Activated CD8-positive, alpha-beta T cell treated with anti-CD3 and anti-CD28 coated beads for 36 hours (primary cell): ENCODE measurements at regions not wholly inside any gene's neighbourhood (a gene's known extent, or its start where the extent isn't known, plus 50 kb on each side); places are given as distances from the start of the nearest gene placed in this dataset.

Experiments used
- ATAC-seq: fragments of 200-7000 bp; cut with Tn5 transposase; one replicate; pipeline ENCODE4 v1.10.0; 2021; ENCODE audit warnings: mild to moderate bottlenecking, moderate library complexity
- CTCF ChIA-PET: fragments of 350-600 bp; sonication (Branson Sonifier 250); formaldehyde crosslinking; loops from one replicate; lab custom pipeline; 2021; ENCODE audit warnings: antibody characterized with exemption; lab: Charles Lee
- POLR2A ChIA-PET: fragments of 350-600 bp; sonication (Branson Sonifier 250); formaldehyde crosslinking; loops from one replicate; lab custom pipeline; 2021; ENCODE audit warnings: antibody characterized with exemption; lab: Charles Lee
- DNase-seq: peaks from one replicate; pipeline ENCODE4 v3.0.0-alpha.2; 2020
- H3K27ac Mint-ChIP-seq: one replicate; pipeline ENCODE4 v1.8.0; 2021; ENCODE audit warnings: mild to moderate bottlenecking, mixed read lengths
- H3K27me3 Mint-ChIP-seq: one replicate; pipeline ENCODE4 v1.8.0; 2021; ENCODE audit warnings: mixed read lengths
- H3K36me3 Mint-ChIP-seq: one replicate; pipeline ENCODE4 v1.8.0; 2021; ENCODE audit warnings: low read depth, mixed read lengths
- H3K4me1 Mint-ChIP-seq: one replicate; pipeline ENCODE4 v1.8.0; 2021; ENCODE audit warnings: low read depth, mixed read lengths
- H3K4me3 Mint-ChIP-seq: one replicate; pipeline ENCODE4 v1.8.0; 2021; ENCODE audit warnings: mild to moderate bottlenecking, moderate library complexity, mixed read lengths
- H3K9me3 Mint-ChIP-seq: one replicate; pipeline ENCODE4 v1.8.0; 2021; ENCODE audit warnings: mixed read lengths
- CTCF ChIP-seq: fragments of 200-600 bp; IDR thresholded peaks from one replicate; pipeline ENCODE4 v1.8.0; 2022; ENCODE audit warnings: antibody characterized with exemption, mild to moderate bottlenecking
- intact Hi-C: fragments of 100-400 bp; cut with micrococcal nuclease; formaldehyde crosslinking; loops from one replicate; pipeline ENCODE4 v1.10.0; 2022

- H3K4me1 Mint-ChIP-seq, result no peaks in the 10 kb centered on the region
- no peak overlapping the region for H3K27ac Mint-ChIP-seq
- ChIA-PET CTCF (no interaction called here), POLR2A (no interaction called here)
- TF ChIP-seq CTCF, result no peak
- no peaks in the 10 kb centered on the region for H3K9me3 Mint-ChIP-seq
- no peak overlapping the region for H3K4me3 Mint-ChIP-seq
- H3K36me3 Mint-ChIP-seq, result no peaks in the 10 kb centered on the region
- intact Hi-C loops, result no loop called here
- no peak for DNase-seq
- no peak for ATAC-seq
- H3K27me3 Mint-ChIP-seq, result no peaks in the 10 kb centered on the region
Measured at GRCh38 chr3:117528688-117529087, 819.1 kb downstream of the TUSC7 start.

DNA sequence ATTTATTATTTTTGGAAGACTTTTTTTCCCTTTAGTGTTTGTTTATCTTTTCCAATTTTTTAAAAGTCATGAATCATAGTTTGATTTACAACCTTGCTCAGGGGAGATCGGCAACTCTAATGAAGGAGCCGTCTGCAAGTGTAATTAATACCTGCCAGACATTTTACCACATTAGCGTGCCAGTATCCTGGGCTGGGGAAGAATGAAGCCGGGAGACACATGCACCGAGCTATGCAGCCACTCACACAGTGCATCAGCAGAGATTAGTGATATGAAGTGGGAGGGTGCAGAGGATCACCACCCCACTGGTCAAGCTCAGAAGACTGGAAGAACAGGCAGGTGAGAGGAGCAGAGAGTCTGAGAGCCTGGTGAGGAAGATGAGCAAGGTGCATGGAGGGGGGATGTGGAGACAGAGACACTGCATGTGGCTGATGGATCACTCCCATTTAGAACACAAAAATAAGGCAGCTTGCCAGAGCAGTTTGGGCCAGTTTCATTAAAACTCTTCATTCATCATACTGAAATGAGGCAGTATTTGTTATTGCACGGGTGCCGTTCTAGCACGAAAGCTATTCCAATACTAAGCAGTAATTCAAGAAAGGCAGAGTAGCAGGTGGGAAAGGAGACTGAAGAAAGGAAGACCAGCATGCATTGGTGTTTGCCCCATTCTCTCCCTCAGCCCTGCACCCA, 821.6 kb downstream of the TUSC7 start:
- no peak for ATAC-seq
- intact Hi-C loops, result no loop called here
- no peaks in the 10 kb centered on the region for H3K27me3 Mint-ChIP-seq

DNA sequence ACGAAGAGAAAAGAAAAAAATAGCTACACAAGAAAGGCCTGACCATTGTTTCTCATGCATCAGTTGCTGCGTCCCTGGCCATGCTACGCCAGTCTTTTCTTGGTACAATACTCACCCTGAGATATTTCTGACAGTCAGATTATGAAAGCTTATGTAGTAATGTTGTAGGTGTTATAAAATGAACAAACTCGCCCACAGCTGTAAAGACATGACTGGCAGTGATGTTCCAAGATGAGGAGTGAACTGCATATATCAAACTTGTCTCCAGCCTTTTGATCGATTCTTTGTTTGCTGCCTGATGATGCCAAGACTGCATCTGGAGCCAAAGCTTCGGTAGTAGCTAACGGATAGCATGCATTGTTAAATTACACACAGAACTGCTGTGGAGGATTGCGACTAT, 822.7 kb downstream of the TUSC7 start:
- H3K27me3 Mint-ChIP-seq, result no peaks in the 10 kb centered on the region
- ATAC-seq (no peak), DNase-seq (no peak)
- no peaks in the 10 kb centered on the region for H3K4me1 Mint-ChIP-seq
- CTCF ChIA-PET, result no interaction called here
- no peaks in the 10 kb centered on the region for H3K36me3 Mint-ChIP-seq
- H3K9me3 Mint-ChIP-seq, result peaks cover 2% of the 10 kb centered on the region
- H3K27ac Mint-ChIP-seq, result no peak overlapping the region
- H3K4me3 Mint-ChIP-seq, result no peak overlapping the region
- intact Hi-C loops, result no loop called here
- no peak for TF ChIP-seq CTCF
- POLR2A ChIA-PET, result no interaction called here

More for the DNA sequence above, 821.6 kb downstream of the TUSC7 start:
- no peaks in the 10 kb centered on the region for H3K9me3 Mint-ChIP-seq
- H3K4me3 Mint-ChIP-seq, result no peak overlapping the region
- no peak overlapping the region for H3K27ac Mint-ChIP-seq
- no peak for DNase-seq
- ChIA-PET POLR2A (no interaction called here), CTCF (no interaction called here)
- H3K4me1 Mint-ChIP-seq, result no peaks in the 10 kb centered on the region
- TF ChIP-seq CTCF, result no peak
- H3K36me3 Mint-ChIP-seq, result no peaks in the 10 kb centered on the region

DNA sequence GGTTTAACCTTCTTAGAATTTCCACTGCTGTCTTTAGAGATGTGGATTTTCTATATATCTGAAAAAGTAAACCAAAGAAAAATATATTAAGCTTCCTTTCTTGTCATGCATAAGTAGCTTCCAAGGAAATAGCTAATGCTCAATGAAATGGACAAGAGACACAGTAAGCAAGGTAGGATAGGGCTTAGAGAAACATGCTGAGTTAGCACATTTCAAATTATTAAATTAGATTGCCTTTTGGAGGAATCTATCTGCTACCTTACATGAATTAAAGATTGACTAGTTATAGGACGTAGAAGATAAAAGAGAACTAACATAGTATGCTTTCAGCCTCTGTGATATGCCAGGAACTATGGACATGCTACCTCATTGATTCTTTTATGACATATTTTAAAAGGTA, 824.6 kb downstream of the TUSC7 start:
- no peak for DNase-seq
- Mint-ChIP-seq H3K36me3 (no peaks in the 10 kb centered on the region), H3K9me3 (peaks cover 2% of the 10 kb centered on the region), H3K4me3 (no peak overlapping the region), H3K27ac (no peak overlapping the region), H3K27me3 (no peaks in the 10 kb centered on the region), H3K4me1 (no peaks in the 10 kb centered on the region)
- ATAC-seq, result no peak
- no peak for TF ChIP-seq CTCF
- ChIA-PET CTCF (no interaction called here), POLR2A (no interaction called here)
- intact Hi-C loops, result no loop called here

DNA sequence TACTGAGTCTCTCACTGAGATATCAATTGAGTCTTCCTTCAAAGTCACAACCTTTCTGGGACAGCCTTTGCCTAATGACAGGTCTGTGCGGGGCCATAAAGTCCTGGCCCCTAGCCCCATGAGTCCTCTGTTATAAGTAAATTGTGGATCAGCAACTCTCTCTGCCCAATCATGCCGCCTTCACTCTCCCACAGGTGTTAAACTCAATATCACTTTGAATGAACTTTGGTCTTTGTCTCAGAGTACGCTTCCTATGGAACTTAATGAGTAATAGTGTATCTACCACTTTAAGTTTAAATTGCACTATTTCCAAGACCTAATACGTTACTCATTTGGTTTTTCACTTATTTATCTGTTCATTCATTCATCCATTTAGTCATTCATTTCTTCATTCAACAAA, 826.4 kb downstream of the TUSC7 start:
- ChIA-PET POLR2A (no interaction called here), CTCF (no interaction called here)
- Mint-ChIP-seq H3K27ac (no peak overlapping the region), H3K36me3 (no peaks in the 10 kb centered on the region), H3K27me3 (no peaks in the 10 kb centered on the region), H3K4me1 (no peaks in the 10 kb centered on the region), H3K4me3 (no peak overlapping the region), H3K9me3 (peaks cover 2% of the 10 kb centered on the region)
- ATAC-seq (no peak), DNase-seq (no peak)
- intact Hi-C loops, result no loop called here
- no peak for TF ChIP-seq CTCF
